ENCODE measurements at regions not wholly inside any gene's neighbourhood (a gene's known extent, or its start where the extent isn't known, plus 50 kb on each side); places are given as distances from the start of the nearest gene placed in this dataset.

GRCh38 chr2:71850306-71850801 is 297.3 kb downstream of the CYP26B1 start:
- TF ChIP-seq, protein P1, sequence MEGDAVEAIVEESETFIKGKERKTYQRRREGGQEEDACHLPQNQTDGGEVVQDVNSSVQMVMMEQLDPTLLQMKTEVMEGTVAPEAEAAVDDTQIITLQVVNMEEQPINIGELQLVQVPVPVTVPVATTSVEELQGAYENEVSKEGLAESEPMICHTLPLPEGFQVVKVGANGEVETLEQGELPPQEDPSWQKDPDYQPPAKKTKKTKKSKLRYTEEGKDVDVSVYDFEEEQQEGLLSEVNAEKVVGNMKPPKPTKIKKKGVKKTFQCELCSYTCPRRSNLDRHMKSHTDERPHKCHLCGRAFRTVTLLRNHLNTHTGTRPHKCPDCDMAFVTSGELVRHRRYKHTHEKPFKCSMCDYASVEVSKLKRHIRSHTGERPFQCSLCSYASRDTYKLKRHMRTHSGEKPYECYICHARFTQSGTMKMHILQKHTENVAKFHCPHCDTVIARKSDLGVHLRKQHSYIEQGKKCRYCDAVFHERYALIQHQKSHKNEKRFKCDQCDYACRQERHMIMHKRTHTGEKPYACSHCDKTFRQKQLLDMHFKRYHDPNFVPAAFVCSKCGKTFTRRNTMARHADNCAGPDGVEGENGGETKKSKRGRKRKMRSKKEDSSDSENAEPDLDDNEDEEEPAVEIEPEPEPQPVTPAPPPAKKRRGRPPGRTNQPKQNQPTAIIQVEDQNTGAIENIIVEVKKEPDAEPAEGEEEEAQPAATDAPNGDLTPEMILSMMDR (IDR thresholded peaks at IDR 0.05) = no peak
- TF ChIP-seq POLR2A (IDR thresholded peaks at IDR 0.05) = no peak
